ENCODE measurements at regions not wholly inside any gene's neighbourhood (a gene's known extent, or its start where the extent isn't known, plus 50 kb on each side); places are given as distances from the start of the nearest gene placed in this dataset.

GRCh38 chr9:86487838-86488233, 133.6 kb upstream of the TUT7 start:
- TF ChIP-seq POLR2AphosphoS5 (IDR thresholded peaks at IDR 0.05; ENCODE audit: low read depth, low read length) (no peak), TAF1 (IDR thresholded peaks at IDR 0.05; ENCODE audit: borderline replicate concordance, low read depth, low read length) (no peak)

All from GM12892 (cell line).